SK-N-SH (cell line): ENCODE measurements at regions not wholly inside any gene's neighbourhood (a gene's known extent, or its start where the extent isn't known, plus 50 kb on each side); places are given as distances from the start of the nearest gene placed in this dataset.

ENCODE experiments used
- CTCF ChIA-PET: fragments of 300-600, 350-600 bp; formaldehyde crosslinking; extraction: SDS; loops from one replicate; lab custom pipeline; 2021; lab: Yijun Ruan, JAX
- POLR2A ChIA-PET: fragments of 350-600 bp; sonication (Branson Sonifier 250); formaldehyde crosslinking; extraction: SDS; loops from one replicate; lab custom pipeline; 2020; ENCODE audit warnings: antibody characterized with exemption, inconsistent platforms; lab: Yijun Ruan, JAX
- DNase-seq: peaks from one replicate; pipeline ENCODE4 v3.0.0; 2012
- H2AFZ ChIP-seq: fragments of 200-600 bp; sonication (generic); 2 replicates; pipeline ENCODE4 v1.8.1; 2016; ENCODE audit warnings: antibody characterized with exemption, mild to moderate bottlenecking, low read depth
- H3F3A ChIP-seq: fragments of 200-600 bp; sonication (generic); replicated peaks from 2 replicates; pipeline ENCODE3; 2016; ENCODE audit warnings: antibody characterized with exemption, mild to moderate bottlenecking; ENCODE audit not compliant: insufficient read depth
- H3K27ac ChIP-seq, 2 experiments: fragments of 200-500 bp in 1 of 2; fragments of 200-600 bp in 1 of 2; sonication (Bioruptor generic) in 1 of 2; sonication (generic), shearing (Covaris generic) in 1 of 2; 2 replicates each; pipeline versions ENCODE4 v1.5.1 to v1.6.1; 2014 to 2016; ENCODE audit warnings: low read depth in 2 of 2, inconsistent platforms in 1 of 2, low read length in 1 of 2, mild to moderate bottlenecking in 1 of 2, mixed read lengths in 1 of 2
- H3K27me3 ChIP-seq: fragments of 200-600 bp; sonication (generic), shearing (Covaris generic); 2 replicates; pipeline ENCODE4 v1.6.1; 2016; ENCODE audit warnings: mixed run types; ENCODE audit not compliant: insufficient read depth
- H3K36me3 ChIP-seq, 2 experiments: fragments of 200-500 bp in 1 of 2; fragments of 200-600 bp in 1 of 2; sonication (Bioruptor generic) in 1 of 2; sonication (generic) in 1 of 2; replicated peaks in 1 of 2; 2 replicates each; pipeline versions ENCODE3 to v1.5.1; 2014 to 2016; ENCODE audit warnings: low read length in 1 of 2, mild to moderate bottlenecking in 1 of 2; ENCODE audit not compliant: insufficient read depth in 2 of 2, control insufficient read depth in 1 of 2
- H3K4me1 ChIP-seq, 2 experiments: fragments of 200-500 bp in 1 of 2; fragments of 200-600 bp in 1 of 2; sonication (Bioruptor generic) in 1 of 2; sonication (generic), shearing (Covaris generic) in 1 of 2; 2 replicates each; pipeline versions ENCODE4 v1.5.1 to v1.6.1; 2014 to 2016; ENCODE audit warnings: low read depth in 1 of 2, low read length in 1 of 2, mixed run types in 1 of 2; ENCODE audit not compliant: insufficient read depth in 2 of 2, control insufficient read depth in 1 of 2
- H3K4me2 ChIP-seq: fragments of 200-600 bp; sonication (generic), shearing (Covaris generic); 2 replicates; pipeline ENCODE4 v1.6.1; 2017; ENCODE audit warnings: mixed run types
- H3K4me3 ChIP-seq, 2 experiments: fragments of 200-500 bp in 1 of 2; fragments of 200-600 bp in 1 of 2; sonication (Bioruptor generic) in 1 of 2; sonication (generic), shearing (Covaris generic) in 1 of 2; 2 replicates each; pipeline versions ENCODE4 v1.5.1 to v1.8.1; 2014 to 2016; ENCODE audit warnings: low read depth in 2 of 2, inconsistent platforms in 1 of 2, low read length in 1 of 2, mild to moderate bottlenecking in 1 of 2, mixed read lengths in 1 of 2, moderate library complexity in 1 of 2
- H3K79me2 ChIP-seq: fragments of 200-600 bp; sonication (generic); 2 replicates; pipeline ENCODE4 v1.8.1; 2017; ENCODE audit warnings: mild to moderate bottlenecking; ENCODE audit not compliant: insufficient read depth
- H3K9ac ChIP-seq: fragments of 200-600 bp; sonication (generic); 2 replicates; pipeline ENCODE4 v1.6.1; 2017; ENCODE audit warnings: mixed run types
- H3K9me2 ChIP-seq: fragments of 200-600 bp; sonication (generic); 2 replicates; pipeline ENCODE4 v1.6.1; 2017; ENCODE audit warnings: mixed run types
- H3K9me3 ChIP-seq: fragments of 200-600 bp; sonication (generic); 2 replicates; pipeline ENCODE4 v1.6.1; 2017; ENCODE audit warnings: mixed run types, mild to moderate bottlenecking, moderate library complexity
- H4K20me1 ChIP-seq: fragments of 200-600 bp; sonication (generic); 2 replicates; pipeline ENCODE4 v1.6.1; 2017; ENCODE audit warnings: mild to moderate bottlenecking, mixed run types; ENCODE audit not compliant: insufficient read depth
- CTCF ChIP-seq: fragments of 200-600 bp; sonication (generic); IDR thresholded peaks from 2 replicates; pipeline ENCODE4 v1.6.1; 2017; ENCODE audit warnings: antibody characterized with exemption, mild to moderate bottlenecking, moderate library complexity
- ELF1 ChIP-seq: IDR thresholded peaks from 2 replicates; pipeline ENCODE4 v1.4.0; 2012
- EP300 ChIP-seq, 2 experiments: IDR thresholded peaks; 2 replicates each; pipeline versions ENCODE4 v1.4.0 to v1.6.1; 2012; ENCODE audit warnings: borderline replicate concordance in 1 of 2, low read depth in 1 of 2, low read length in 1 of 2
- FOSL2 ChIP-seq: IDR thresholded peaks from 2 replicates; pipeline ENCODE4 v1.4.0; 2012; ENCODE audit warnings: low read depth, mild to moderate bottlenecking, moderate library complexity, borderline replicate concordance
- GATA2 ChIP-seq: sonication (generic); formaldehyde crosslinking; IDR thresholded peaks from 2 replicates; pipeline ENCODE4 v1.5.0; 2020; ENCODE audit warnings: mild to moderate bottlenecking, missing genetic modification reagents
- IRF3 ChIP-seq: fragments of 150-350 bp; IDR thresholded peaks from 2 replicates; pipeline ENCODE4 v1.6.1; 2016; ENCODE audit warnings: mild to moderate bottlenecking, low read depth, low read length
- POLR2AphosphoS5 ChIP-seq: IDR thresholded peaks from 2 replicates; pipeline ENCODE4 v1.6.1; 2012; ENCODE audit warnings: low read depth, low read length
- RAD21 ChIP-seq: IDR thresholded peaks from 2 replicates; pipeline ENCODE4 v1.6.1; 2012; ENCODE audit warnings: mild to moderate bottlenecking, low read length
- REST ChIP-seq: IDR thresholded peaks from 2 replicates; pipeline ENCODE4 v1.6.1; 2012; ENCODE audit warnings: mild to moderate bottlenecking, low read depth, low read length, moderate library complexity
- RXRA ChIP-seq: IDR thresholded peaks from 2 replicates; pipeline ENCODE4 v1.4.0; 2012; ENCODE audit warnings: low read depth, mild to moderate bottlenecking, borderline replicate concordance
- SMC3 ChIP-seq: IDR thresholded peaks from 2 replicates; pipeline ENCODE4 v1.6.1; 2012; ENCODE audit warnings: low read depth, low read length, improper control_type of control experiment
- YY1 ChIP-seq: IDR thresholded peaks from 2 replicates; pipeline ENCODE4 v1.4.0; 2012; ENCODE audit warnings: low read depth, mild to moderate bottlenecking
- WGBS: methylation state at CpG from one replicate; pipeline ENCODE4 v1.1.6; 2017; ENCODE audit warnings: low lambda C conversion rate; 5-methylcytosine and 5-hydroxymethylcytosine counted together

- no peaks in the 10 kb centered on the region for H3K9me3 ChIP-seq
- ChIA-PET POLR2A (no interaction called here), CTCF (no interaction called here)
- no peaks in the 10 kb centered on the region for H3K79me2 ChIP-seq
- no peaks in the 10 kb centered on the region for H3K36me3 ChIP-seq
- no peaks in the 10 kb centered on the region for H4K20me1 ChIP-seq
- H3K27me3 ChIP-seq, result no peaks in the 10 kb centered on the region
- TF ChIP-seq SMC3 (no peak), REST (no peak), YY1 (no peak), ELF1 (no peak), GATA2 (CRISPR knock-in tag) (no peak), CTCF (no peak), POLR2AphosphoS5 (no peak), RAD21 (no peak), RXRA (no peak), EP300 (IDR thresholded peaks at IDR 0.05; ENCODE audit: borderline replicate concordance in 1 of 2, low read depth in 1 of 2, low read length in 1 of 2) (no peak)
- 59% methylated on average over 3 of the region's 3 CpGs for WGBS
- H3K4me3 ChIP-seq, result no peak overlapping the region
- no peak overlapping the region for H3K27ac ChIP-seq
- H3K4me2 ChIP-seq, result no peak overlapping the region
- no peaks in the 10 kb centered on the region for H3K9me2 ChIP-seq
- no peak overlapping the region for H3K9ac ChIP-seq
- DNase-seq, result no peak
- H3K4me1 ChIP-seq, result no peaks in the 10 kb centered on the region
- no peaks in the 10 kb centered on the region for H3F3A ChIP-seq
- no peak overlapping the region for H2AFZ ChIP-seq
These were observed 108.5 kb downstream of the ERCC5 start for GRCh38 chr13:102954350-102954749.

- no peak for DNase-seq
- Histone ChIP-seq H3K36me3 (no peaks in the 10 kb centered on the region), H3K27me3 (no peaks in the 10 kb centered on the region), H3K4me3 (no peak overlapping the region), H3K9me3 (no peaks in the 10 kb centered on the region), H3K9ac (no peak overlapping the region), H3F3A (no peaks in the 10 kb centered on the region), H2AFZ (no peak overlapping the region), H3K27ac (no peak overlapping the region), H3K9me2 (no peaks in the 10 kb centered on the region), H3K4me2 (no peak overlapping the region), H3K79me2 (no peaks in the 10 kb centered on the region), H4K20me1 (no peaks in the 10 kb centered on the region), H3K4me1 (no peaks in the 10 kb centered on the region)
- ChIA-PET POLR2A (no interaction called here), CTCF (no interaction called here)
- 55% methylated on average over 9 of the region's 9 CpGs for WGBS
- TF ChIP-seq IRF3 (no peak), RAD21 (no peak), FOSL2 (no peak), EP300 (IDR thresholded peaks at IDR 0.05; ENCODE audit: borderline replicate concordance in 1 of 2, low read depth in 1 of 2, low read length in 1 of 2) (no peak)
These were observed 106.0 kb downstream of the ERCC5 start for GRCh38 chr13:102951808-102952207.
